ENCODE measurements at regions not wholly inside any gene's neighbourhood (a gene's known extent, or its start where the extent isn't known, plus 50 kb on each side); places are given as distances from the start of the nearest gene placed in this dataset.
A peak's percentile ranks its signal among the peaks of the same experiment; 100 is the strongest.

DNA sequence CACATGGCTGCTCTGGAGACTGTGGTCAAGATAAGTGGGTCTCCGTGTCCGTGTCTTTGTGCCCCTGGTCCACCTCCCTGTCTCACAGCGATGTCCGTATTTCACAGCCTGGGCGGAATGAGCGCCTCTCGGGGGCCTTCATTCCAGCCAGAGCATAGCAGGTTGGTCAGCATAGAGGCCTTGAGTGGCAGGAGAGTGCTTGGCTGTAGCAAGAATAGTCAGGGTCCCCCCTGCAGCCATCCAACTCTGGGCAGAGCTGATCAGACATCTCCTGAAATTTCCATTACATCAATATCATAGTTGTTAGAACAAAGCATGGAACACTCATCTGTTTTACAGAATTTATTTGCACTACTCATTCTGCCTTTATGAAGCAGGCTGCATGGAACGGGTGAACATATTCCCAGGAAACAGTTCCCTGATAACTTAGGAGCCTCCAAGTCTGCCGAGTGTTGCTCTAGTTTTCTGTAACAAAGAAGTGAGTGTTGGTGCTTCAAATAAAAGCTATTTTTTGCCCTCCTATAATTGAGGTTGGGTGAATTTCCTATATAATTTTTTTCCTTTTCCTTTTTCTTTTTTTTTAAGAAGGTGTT lies 255.3 kb downstream of the INHBA start:
- no peaks in the 10 kb centered on the region for H3K9me2 ChIP-seq (replicated peaks; ENCODE audit: insufficient read depth)
- no peak for DNase-seq (ENCODE audit: low spot score)
- H3K36me3 ChIP-seq (replicated peaks; ENCODE audit: insufficient read depth, low read depth), result no peaks in the 10 kb centered on the region
- H2AFZ ChIP-seq, result no peak overlapping the region
- no peak for TF ChIP-seq EZH2 (IDR thresholded peaks at IDR 0.05; ENCODE audit: borderline replicate concordance)
- H3K27ac ChIP-seq, result peak overlapping the region; percentile 76
- H3K4me1 ChIP-seq (ENCODE audit: insufficient read depth), result peaks cover 11% of the 10 kb centered on the region
- no peak overlapping the region for H3K4me3 ChIP-seq
- H4K20me1 ChIP-seq (ENCODE audit: insufficient read depth, poor library complexity, severe bottlenecking), result no peaks in the 10 kb centered on the region
- H3K9me3 ChIP-seq (ENCODE audit: low read depth), result no peaks in the 10 kb centered on the region
- no peaks in the 10 kb centered on the region for H3K79me2 ChIP-seq
- no peak overlapping the region for H3K4me2 ChIP-seq
- 82% methylated on average over 9 of the region's 9 CpGs for WGBS (ENCODE audit: low lambda C conversion rate, missing lambda C conversion rate)
- H3K27me3 ChIP-seq, result no peaks in the 10 kb centered on the region

DNA sequence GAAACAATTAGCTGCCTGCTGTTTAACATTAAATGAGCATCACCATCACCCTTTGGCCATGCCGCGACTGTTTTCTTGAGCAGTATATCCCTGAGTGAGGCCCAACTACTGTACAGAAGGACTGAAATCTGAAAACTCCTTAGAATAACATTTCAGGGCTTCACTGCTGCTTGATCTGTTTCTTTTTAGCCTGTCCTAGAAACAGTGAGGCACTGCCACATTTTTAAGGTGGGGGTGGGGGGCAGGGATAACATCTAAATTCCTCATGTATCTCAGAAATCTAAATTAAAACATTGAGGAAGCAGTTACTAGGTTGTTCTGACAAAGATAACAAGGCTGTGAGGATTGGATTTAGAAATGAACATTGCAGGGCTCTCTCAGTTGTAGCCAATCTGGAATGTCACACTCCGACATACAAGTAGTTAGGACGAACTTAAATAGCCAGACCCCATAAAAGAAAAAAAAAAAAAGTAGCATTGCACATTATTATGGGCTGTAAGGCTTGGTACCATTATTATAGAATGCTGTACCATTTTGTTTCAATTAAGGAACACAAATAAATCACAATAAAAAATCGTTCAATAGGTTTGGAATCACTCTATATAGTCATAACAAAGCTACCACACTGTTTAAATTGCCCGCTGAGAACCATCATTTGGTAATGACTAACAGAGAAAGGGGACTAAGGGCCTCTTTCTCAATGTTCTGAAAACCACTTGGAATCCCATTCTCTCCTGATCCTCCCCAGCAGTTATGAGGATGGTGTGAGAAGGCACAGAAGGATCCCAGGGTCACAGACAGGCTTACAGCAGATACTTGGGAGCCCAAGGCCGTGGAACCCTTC lies 256.1 kb downstream of the INHBA start:
- Histone ChIP-seq H3K4me3 (no peak overlapping the region), H4K20me1 (ENCODE audit: insufficient read depth, poor library complexity, severe bottlenecking) (no peaks in the 10 kb centered on the region), H3K4me2 (no peak overlapping the region), H3K79me2 (no peaks in the 10 kb centered on the region), H2AFZ (no peak overlapping the region), H3K9me2 (replicated peaks; ENCODE audit: insufficient read depth) (no peaks in the 10 kb centered on the region), H3K36me3 (replicated peaks; ENCODE audit: insufficient read depth, low read depth) (no peaks in the 10 kb centered on the region), H3K27ac (peak overlapping the region; percentile 76), H3K27me3 (no peaks in the 10 kb centered on the region), H3K4me1 (ENCODE audit: insufficient read depth) (peaks cover 11% of the 10 kb centered on the region), H3K9me3 (ENCODE audit: low read depth) (no peaks in the 10 kb centered on the region)
- TF ChIP-seq, protein P1, sequence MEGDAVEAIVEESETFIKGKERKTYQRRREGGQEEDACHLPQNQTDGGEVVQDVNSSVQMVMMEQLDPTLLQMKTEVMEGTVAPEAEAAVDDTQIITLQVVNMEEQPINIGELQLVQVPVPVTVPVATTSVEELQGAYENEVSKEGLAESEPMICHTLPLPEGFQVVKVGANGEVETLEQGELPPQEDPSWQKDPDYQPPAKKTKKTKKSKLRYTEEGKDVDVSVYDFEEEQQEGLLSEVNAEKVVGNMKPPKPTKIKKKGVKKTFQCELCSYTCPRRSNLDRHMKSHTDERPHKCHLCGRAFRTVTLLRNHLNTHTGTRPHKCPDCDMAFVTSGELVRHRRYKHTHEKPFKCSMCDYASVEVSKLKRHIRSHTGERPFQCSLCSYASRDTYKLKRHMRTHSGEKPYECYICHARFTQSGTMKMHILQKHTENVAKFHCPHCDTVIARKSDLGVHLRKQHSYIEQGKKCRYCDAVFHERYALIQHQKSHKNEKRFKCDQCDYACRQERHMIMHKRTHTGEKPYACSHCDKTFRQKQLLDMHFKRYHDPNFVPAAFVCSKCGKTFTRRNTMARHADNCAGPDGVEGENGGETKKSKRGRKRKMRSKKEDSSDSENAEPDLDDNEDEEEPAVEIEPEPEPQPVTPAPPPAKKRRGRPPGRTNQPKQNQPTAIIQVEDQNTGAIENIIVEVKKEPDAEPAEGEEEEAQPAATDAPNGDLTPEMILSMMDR (IDR thresholded peaks at IDR 0.05; ENCODE audit: poor library complexity), result no peak
- TF ChIP-seq EZH2 (IDR thresholded peaks at IDR 0.05; ENCODE audit: borderline replicate concordance) (no peak), EZH2phosphoT487 (IDR thresholded peaks at IDR 0.05; ENCODE audit: low read depth, severe bottlenecking, unreplicated experiment) (no peak)
- WGBS (ENCODE audit: low lambda C conversion rate, missing lambda C conversion rate), result 69% methylated on average over 7 of the region's 7 CpGs
- no peak for DNase-seq (ENCODE audit: low spot score)

DNA sequence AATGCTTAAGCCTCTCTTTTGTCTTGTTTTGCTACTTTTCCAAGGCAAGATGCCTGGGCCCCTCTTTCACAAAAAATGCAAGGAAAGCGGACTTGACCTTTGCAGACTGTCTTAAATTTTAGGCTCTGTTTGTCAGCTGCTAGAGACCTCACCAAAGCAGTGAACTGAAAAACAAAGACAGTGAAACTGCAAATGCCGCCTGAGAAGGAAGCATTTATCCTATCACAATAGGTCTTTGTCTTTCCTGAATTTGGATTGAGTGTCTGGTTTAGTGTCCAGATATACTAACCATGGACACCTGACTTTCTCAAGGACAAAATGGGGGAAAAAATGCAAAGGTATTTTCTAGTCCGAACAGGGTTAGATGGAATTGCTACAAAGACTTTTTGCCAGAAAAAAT lies 256.9 kb downstream of the INHBA start:
- Histone ChIP-seq H3K4me1 (ENCODE audit: insufficient read depth) (peaks cover 11% of the 10 kb centered on the region), H3K9me3 (ENCODE audit: low read depth) (no peaks in the 10 kb centered on the region), H3K27ac (peak overlapping the region; percentile 42), H3K36me3 (replicated peaks; ENCODE audit: insufficient read depth, low read depth) (no peaks in the 10 kb centered on the region), H3K4me2 (no peak overlapping the region), H3K4me3 (no peak overlapping the region), H2AFZ (no peak overlapping the region), H3K27me3 (no peaks in the 10 kb centered on the region), H4K20me1 (ENCODE audit: insufficient read depth, poor library complexity, severe bottlenecking) (no peaks in the 10 kb centered on the region), H3K9me2 (replicated peaks; ENCODE audit: insufficient read depth) (no peaks in the 10 kb centered on the region), H3K79me2 (no peaks in the 10 kb centered on the region)
- no peak for DNase-seq (ENCODE audit: low spot score)
- 66% methylated on average over 3 of the region's 3 CpGs for WGBS (ENCODE audit: low lambda C conversion rate, missing lambda C conversion rate)
- TF ChIP-seq EZH2phosphoT487 (IDR thresholded peaks at IDR 0.05; ENCODE audit: low read depth, severe bottlenecking, unreplicated experiment), result no peak
- no peak for TF ChIP-seq EZH2 (IDR thresholded peaks at IDR 0.05; ENCODE audit: borderline replicate concordance)
- TF ChIP-seq, protein P1 (IDR thresholded peaks at IDR 0.05; ENCODE audit: poor library complexity), result no peak

DNA sequence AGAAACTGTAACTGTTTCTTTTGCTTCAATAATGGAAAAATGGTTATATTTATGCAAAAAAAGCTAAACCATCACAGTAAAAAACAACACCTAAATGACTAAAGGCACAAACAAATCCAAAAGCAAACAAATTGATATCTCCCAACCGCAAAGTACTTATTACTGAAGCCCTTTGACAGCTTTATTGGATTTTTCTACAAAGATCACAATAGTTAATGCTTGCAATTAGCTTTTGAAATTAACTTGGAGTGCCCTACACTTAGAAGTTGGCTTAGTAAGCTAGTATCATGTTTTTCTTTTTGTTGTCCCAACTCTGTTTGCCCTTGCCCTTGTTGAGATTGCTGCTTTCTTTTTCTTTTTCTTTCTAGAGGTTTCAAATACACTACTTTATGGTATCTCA lies 257.5 kb downstream of the INHBA start:
- H3K9me2 ChIP-seq (replicated peaks; ENCODE audit: insufficient read depth), result no peaks in the 10 kb centered on the region
- no peaks in the 10 kb centered on the region for H3K79me2 ChIP-seq
- no peaks in the 10 kb centered on the region for H4K20me1 ChIP-seq (ENCODE audit: insufficient read depth, poor library complexity, severe bottlenecking)
- no peaks in the 10 kb centered on the region for H3K27me3 ChIP-seq
- peaks cover 11% of the 10 kb centered on the region for H3K4me1 ChIP-seq (ENCODE audit: insufficient read depth)
- no peak overlapping the region for H2AFZ ChIP-seq
- no peak overlapping the region for H3K4me2 ChIP-seq
- peak overlapping the region; percentile 42 for H3K27ac ChIP-seq
- 46% methylated on average over 1 of the region's 1 CpG for WGBS (ENCODE audit: low lambda C conversion rate, missing lambda C conversion rate)
- TF ChIP-seq EZH2 (IDR thresholded peaks at IDR 0.05; ENCODE audit: borderline replicate concordance) (no peak), EZH2phosphoT487 (IDR thresholded peaks at IDR 0.05; ENCODE audit: low read depth, severe bottlenecking, unreplicated experiment) (no peak)
- TF ChIP-seq, protein P1 (IDR thresholded peaks at IDR 0.05; ENCODE audit: poor library complexity), result no peak
- no peak overlapping the region for H3K4me3 ChIP-seq
- no peaks in the 10 kb centered on the region for H3K9me3 ChIP-seq (ENCODE audit: low read depth)
- DNase-seq (ENCODE audit: low spot score), result no peak
- no peaks in the 10 kb centered on the region for H3K36me3 ChIP-seq (replicated peaks; ENCODE audit: insufficient read depth, low read depth)
